PFSK-1 (cell line): ENCODE measurements at regions not wholly inside any gene's neighbourhood (a gene's known extent, or its start where the extent isn't known, plus 50 kb on each side); places are given as distances from the start of the nearest gene placed in this dataset.

ENCODE experiments used
- FOXP2 ChIP-seq: optimal IDR thresholded peaks from 2 replicates; pipeline ENCODE3; 2011; ENCODE audit warnings: borderline replicate concordance, control low read depth, inconsistent platforms; ENCODE audit not compliant: insufficient read depth; ENCODE audit errors: extremely low read length, extremely low read depth
- POLR2AphosphoS5 ChIP-seq: IDR thresholded peaks from 2 replicates; pipeline ENCODE4 v1.6.1; 2012; ENCODE audit warnings: low read depth, mild to moderate bottlenecking, control low read depth, low read length, moderate library complexity
- SIN3A ChIP-seq: IDR thresholded peaks from 2 replicates; pipeline ENCODE4 v1.6.1; 2012; ENCODE audit warnings: mild to moderate bottlenecking, low read length, moderate library complexity, borderline replicate concordance; ENCODE audit not compliant: insufficient read depth
- TAF1 ChIP-seq: IDR thresholded peaks from 2 replicates; pipeline ENCODE4 v1.6.1; 2012; ENCODE audit warnings: low read length, control low read depth, borderline replicate concordance; ENCODE audit not compliant: insufficient read depth
- TF ChIP-seq, protein P1 (sequence below), 2 experiments: IDR thresholded peaks; 2 replicates each; pipeline versions ENCODE4 v1.6.1 to v1.8.0; 2011 to 2012; ENCODE audit warnings: low read depth in 2 of 2, low read length in 2 of 2, control low read depth in 1 of 2, inconsistent platforms in 1 of 2, mild to moderate bottlenecking in 1 of 2, moderate library complexity in 1 of 2; ENCODE audit not compliant: insufficient read depth in 1 of 2

DNA sequence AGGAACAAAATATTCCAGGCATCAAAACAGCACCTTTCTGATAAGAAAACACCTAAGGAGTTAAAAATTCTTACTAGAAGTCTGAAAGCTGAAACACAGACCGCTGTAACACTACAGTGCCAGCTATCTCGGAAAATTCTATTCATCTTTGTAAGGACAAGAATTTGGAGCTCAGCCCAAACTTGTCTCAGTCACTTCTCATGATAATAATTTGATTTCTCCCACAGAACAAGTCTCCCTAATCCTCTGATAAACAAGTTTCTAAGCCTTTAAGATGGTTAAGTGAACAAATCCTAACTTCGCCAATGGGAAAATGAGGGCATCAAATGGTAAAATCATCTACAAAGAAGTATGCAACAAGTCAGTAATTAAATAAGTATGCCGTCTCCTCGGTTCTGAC, 59.9 kb downstream of the SIPA1L2 start:
- TF ChIP-seq, protein P1, sequence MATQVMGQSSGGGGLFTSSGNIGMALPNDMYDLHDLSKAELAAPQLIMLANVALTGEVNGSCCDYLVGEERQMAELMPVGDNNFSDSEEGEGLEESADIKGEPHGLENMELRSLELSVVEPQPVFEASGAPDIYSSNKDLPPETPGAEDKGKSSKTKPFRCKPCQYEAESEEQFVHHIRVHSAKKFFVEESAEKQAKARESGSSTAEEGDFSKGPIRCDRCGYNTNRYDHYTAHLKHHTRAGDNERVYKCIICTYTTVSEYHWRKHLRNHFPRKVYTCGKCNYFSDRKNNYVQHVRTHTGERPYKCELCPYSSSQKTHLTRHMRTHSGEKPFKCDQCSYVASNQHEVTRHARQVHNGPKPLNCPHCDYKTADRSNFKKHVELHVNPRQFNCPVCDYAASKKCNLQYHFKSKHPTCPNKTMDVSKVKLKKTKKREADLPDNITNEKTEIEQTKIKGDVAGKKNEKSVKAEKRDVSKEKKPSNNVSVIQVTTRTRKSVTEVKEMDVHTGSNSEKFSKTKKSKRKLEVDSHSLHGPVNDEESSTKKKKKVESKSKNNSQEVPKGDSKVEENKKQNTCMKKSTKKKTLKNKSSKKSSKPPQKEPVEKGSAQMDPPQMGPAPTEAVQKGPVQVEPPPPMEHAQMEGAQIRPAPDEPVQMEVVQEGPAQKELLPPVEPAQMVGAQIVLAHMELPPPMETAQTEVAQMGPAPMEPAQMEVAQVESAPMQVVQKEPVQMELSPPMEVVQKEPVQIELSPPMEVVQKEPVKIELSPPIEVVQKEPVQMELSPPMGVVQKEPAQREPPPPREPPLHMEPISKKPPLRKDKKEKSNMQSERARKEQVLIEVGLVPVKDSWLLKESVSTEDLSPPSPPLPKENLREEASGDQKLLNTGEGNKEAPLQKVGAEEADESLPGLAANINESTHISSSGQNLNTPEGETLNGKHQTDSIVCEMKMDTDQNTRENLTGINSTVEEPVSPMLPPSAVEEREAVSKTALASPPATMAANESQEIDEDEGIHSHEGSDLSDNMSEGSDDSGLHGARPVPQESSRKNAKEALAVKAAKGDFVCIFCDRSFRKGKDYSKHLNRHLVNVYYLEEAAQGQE (IDR thresholded peaks at IDR 0.05; ENCODE audit: insufficient read depth in 1 of 2, low read depth in 2 of 2, low read length in 2 of 2): no peak
- no peak for TF ChIP-seq TAF1

- no peak for TF ChIP-seq POLR2AphosphoS5
- no peak for TF ChIP-seq TAF1
- no peak for TF ChIP-seq SIN3A
- no peak for TF ChIP-seq FOXP2
- TF ChIP-seq, protein P1 (IDR thresholded peaks at IDR 0.05; ENCODE audit: insufficient read depth in 1 of 2, low read depth in 2 of 2, low read length in 2 of 2): no peak
Observed at GRCh38 chr1:232568906-232569553, 60.9 kb downstream of the SIPA1L2 start.

DNA sequence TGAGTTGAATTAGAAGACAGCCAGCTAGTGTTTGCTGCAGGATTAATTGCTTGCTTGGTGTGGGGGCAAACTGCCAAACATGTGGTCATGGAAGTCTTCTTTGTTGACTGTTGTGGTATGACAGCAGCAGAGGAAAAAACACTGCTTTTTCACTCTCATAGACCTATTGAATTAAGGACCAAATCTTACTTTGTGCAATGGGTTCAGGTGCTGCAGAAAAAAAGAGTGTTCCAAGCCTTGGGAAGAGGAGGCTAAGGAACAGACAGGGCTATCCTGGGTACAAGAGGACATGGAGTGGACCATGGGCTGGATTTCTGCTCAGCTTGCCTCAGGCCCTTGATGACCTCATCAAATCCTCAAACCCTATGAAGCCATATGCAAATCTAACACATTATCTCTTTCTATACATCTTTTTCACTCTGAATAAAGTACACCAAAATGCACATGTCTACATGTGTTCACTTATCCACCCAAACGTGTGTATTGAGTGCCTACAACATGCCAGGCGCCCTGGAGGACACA, 61.5 kb downstream of the SIPA1L2 start:
- TF ChIP-seq POLR2AphosphoS5 (no peak), SIN3A (0 out of 2 replicates have a peak, but pooled peaks have one; percentile 37)

DNA sequence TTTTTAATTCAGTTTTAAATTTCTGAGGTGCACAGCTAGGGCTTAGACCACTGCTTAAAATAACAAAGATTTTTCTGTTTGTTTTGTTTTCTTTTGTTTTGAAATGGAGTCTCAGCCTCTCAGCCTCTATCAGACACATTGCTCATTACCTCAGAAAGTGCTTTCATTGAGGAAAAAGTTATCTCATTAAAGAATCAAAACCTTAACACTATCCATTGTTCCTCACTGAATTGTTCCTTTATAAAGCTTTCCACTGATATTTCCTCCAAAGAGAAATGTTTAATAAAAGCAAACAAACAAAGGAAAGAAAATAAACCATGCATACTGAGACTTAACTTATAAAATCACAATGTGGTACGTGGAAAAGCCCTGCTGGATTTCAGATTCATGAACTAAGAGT, 63.8 kb downstream of the SIPA1L2 start:
- TF ChIP-seq, protein P1 (IDR thresholded peaks at IDR 0.05; ENCODE audit: insufficient read depth in 1 of 2, low read depth in 2 of 2, low read length in 2 of 2): no peak
- no peak for TF ChIP-seq POLR2AphosphoS5

- TF ChIP-seq TAF1 (no peak), SIN3A (no peak), FOXP2 (no peak), POLR2AphosphoS5 (no peak)
- TF ChIP-seq, protein P1 (IDR thresholded peaks at IDR 0.05; ENCODE audit: insufficient read depth in 1 of 2, low read depth in 2 of 2, low read length in 2 of 2): no peak
Observed at GRCh38 chr1:232562855-232563510, 67.0 kb downstream of the SIPA1L2 start.
